ENCODE measurements at regions not wholly inside any gene's neighbourhood (a gene's known extent, or its start where the extent isn't known, plus 50 kb on each side); places are given as distances from the start of the nearest gene placed in this dataset.

DNA sequence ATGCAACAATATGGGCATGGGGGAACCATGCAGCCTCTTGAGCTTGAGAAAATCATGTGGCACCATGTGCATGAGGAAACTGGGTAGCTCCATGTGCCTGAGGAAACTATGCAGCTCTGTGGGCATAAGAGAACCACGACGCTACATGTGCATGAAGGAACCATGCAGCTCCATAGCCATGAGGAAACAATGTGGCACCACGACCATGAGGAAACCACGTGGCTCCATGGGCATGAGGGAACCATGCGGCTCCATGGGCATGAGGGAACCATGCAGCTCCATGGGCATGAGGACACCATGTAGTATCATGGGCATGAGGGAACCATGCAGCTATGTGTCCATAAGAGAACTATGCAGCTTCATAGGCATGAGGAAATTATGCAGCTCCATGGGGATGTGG, 140.8 kb downstream of the CAVIN4 start:
- Histone ChIP-seq H3K9me3 (ENCODE audit: low read length) (no peaks in the 10 kb centered on the region), H3K79me2 (ENCODE audit: insufficient read depth, low read length) (no peaks in the 10 kb centered on the region), H3K9me2 (ENCODE audit: low read depth, low read length) (no peaks in the 10 kb centered on the region), H3K4me2 (ENCODE audit: low read length) (no peak overlapping the region), H3F3A (ENCODE audit: insufficient read depth, low read length) (no peaks in the 10 kb centered on the region), H3K36me3 (ENCODE audit: insufficient read depth, low read length) (no peaks in the 10 kb centered on the region), H3K4me3 (ENCODE audit: low read depth, low read length, poor library complexity, severe bottlenecking) (no peak overlapping the region), H3K9ac (ENCODE audit: low read length) (no peak overlapping the region), H2AFZ (ENCODE audit: low read length) (no peak overlapping the region), H3K4me1 (ENCODE audit: insufficient read depth, low read length, severe bottlenecking) (no peaks in the 10 kb centered on the region), H3K27me3 (ENCODE audit: insufficient read depth, low read length) (no peaks in the 10 kb centered on the region), H4K20me1 (ENCODE audit: insufficient read depth, low read length) (no peaks in the 10 kb centered on the region), H3K27ac (ENCODE audit: low read depth, low read length, poor library complexity, severe bottlenecking) (no peak overlapping the region)
- TF ChIP-seq EZH2 (IDR thresholded peaks at IDR 0.05; ENCODE audit: borderline replicate concordance, low read length), result no peak
- TF ChIP-seq, protein P1, sequence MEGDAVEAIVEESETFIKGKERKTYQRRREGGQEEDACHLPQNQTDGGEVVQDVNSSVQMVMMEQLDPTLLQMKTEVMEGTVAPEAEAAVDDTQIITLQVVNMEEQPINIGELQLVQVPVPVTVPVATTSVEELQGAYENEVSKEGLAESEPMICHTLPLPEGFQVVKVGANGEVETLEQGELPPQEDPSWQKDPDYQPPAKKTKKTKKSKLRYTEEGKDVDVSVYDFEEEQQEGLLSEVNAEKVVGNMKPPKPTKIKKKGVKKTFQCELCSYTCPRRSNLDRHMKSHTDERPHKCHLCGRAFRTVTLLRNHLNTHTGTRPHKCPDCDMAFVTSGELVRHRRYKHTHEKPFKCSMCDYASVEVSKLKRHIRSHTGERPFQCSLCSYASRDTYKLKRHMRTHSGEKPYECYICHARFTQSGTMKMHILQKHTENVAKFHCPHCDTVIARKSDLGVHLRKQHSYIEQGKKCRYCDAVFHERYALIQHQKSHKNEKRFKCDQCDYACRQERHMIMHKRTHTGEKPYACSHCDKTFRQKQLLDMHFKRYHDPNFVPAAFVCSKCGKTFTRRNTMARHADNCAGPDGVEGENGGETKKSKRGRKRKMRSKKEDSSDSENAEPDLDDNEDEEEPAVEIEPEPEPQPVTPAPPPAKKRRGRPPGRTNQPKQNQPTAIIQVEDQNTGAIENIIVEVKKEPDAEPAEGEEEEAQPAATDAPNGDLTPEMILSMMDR (IDR thresholded peaks at IDR 0.05; ENCODE audit: low read length), result no peak

DNA sequence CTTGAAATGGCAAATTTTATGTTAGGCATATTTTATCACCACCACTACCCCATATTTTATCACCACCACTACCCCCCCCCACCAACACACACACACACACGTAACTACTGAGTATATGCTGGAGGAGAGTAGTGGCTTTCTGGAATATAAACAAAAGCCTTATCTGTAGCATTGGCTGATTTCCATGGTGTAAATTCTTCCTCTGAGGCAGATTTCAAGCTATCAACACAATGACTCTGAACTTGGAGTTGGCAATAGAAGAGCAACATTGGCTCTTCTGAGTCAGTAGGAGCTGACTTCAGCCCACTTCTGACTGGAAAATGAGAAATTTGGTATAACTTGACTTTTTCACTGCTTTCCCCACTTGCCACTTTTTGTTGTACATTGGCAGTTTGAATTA, 143.0 kb downstream of the CAVIN4 start:
- no peak overlapping the region for H3K9ac ChIP-seq (ENCODE audit: low read length)
- H3K36me3 ChIP-seq (ENCODE audit: insufficient read depth, low read length), result no peaks in the 10 kb centered on the region
- H3K9me3 ChIP-seq (ENCODE audit: low read length), result no peaks in the 10 kb centered on the region
- H3K27ac ChIP-seq (ENCODE audit: low read depth, low read length, poor library complexity, severe bottlenecking), result no peak overlapping the region
- no peak overlapping the region for H2AFZ ChIP-seq (ENCODE audit: low read length)
- H3K4me2 ChIP-seq (ENCODE audit: low read length), result no peak overlapping the region
- H3K4me1 ChIP-seq (ENCODE audit: insufficient read depth, low read length, severe bottlenecking), result no peaks in the 10 kb centered on the region
- H3F3A ChIP-seq (ENCODE audit: insufficient read depth, low read length), result no peaks in the 10 kb centered on the region
- H3K4me3 ChIP-seq (ENCODE audit: low read depth, low read length, poor library complexity, severe bottlenecking), result no peak overlapping the region
- H4K20me1 ChIP-seq (ENCODE audit: insufficient read depth, low read length), result no peaks in the 10 kb centered on the region
- H3K79me2 ChIP-seq (ENCODE audit: insufficient read depth, low read length), result no peaks in the 10 kb centered on the region
- no peak for TF ChIP-seq EZH2 (IDR thresholded peaks at IDR 0.05; ENCODE audit: borderline replicate concordance, low read length)
- TF ChIP-seq, protein P1 (IDR thresholded peaks at IDR 0.05; ENCODE audit: low read length), result no peak
- H3K9me2 ChIP-seq (ENCODE audit: low read depth, low read length), result no peaks in the 10 kb centered on the region
- H3K27me3 ChIP-seq (ENCODE audit: insufficient read depth, low read length), result no peaks in the 10 kb centered on the region; the same call in 1 of the 2 replicates

DNA sequence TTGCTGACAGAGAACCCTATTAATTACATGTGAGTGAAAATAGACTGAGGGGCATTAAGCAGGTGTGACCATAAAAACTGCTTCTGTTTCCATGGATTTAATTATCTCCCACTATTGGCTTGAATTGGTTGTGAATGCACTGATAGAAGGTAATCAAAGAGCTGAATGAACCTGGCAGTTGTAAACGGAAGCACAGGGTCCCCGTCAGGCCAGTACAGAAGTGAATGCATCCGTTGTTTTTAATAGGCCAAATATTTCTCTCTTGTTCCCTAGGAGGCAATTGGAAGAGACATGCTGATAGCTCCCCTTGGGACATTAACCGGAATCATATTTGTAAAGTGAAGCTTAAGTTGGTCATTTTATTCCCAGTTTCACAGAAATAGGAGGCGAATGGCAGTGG, 147.0 kb downstream of the CAVIN4 start:
- Histone ChIP-seq H3K4me2 (ENCODE audit: low read length) (no peak overlapping the region), H3K9me2 (ENCODE audit: low read depth, low read length) (no peaks in the 10 kb centered on the region), H3K27me3 (ENCODE audit: insufficient read depth, low read length) (no peaks in the 10 kb centered on the region; the same call in 1 of the 2 replicates), H3K4me3 (ENCODE audit: low read depth, low read length, poor library complexity, severe bottlenecking) (no peak overlapping the region), H2AFZ (ENCODE audit: low read length) (no peak overlapping the region), H3K9me3 (ENCODE audit: low read length) (no peaks in the 10 kb centered on the region), H3F3A (ENCODE audit: insufficient read depth, low read length) (no peaks in the 10 kb centered on the region), H3K9ac (ENCODE audit: low read length) (no peak overlapping the region), H3K4me1 (ENCODE audit: insufficient read depth, low read length, severe bottlenecking) (no peaks in the 10 kb centered on the region), H4K20me1 (ENCODE audit: insufficient read depth, low read length) (no peaks in the 10 kb centered on the region), H3K27ac (ENCODE audit: low read depth, low read length, poor library complexity, severe bottlenecking) (no peak overlapping the region), H3K36me3 (ENCODE audit: insufficient read depth, low read length) (no peaks in the 10 kb centered on the region), H3K79me2 (ENCODE audit: insufficient read depth, low read length) (no peaks in the 10 kb centered on the region)
- no peak for TF ChIP-seq EZH2 (IDR thresholded peaks at IDR 0.05; ENCODE audit: borderline replicate concordance, low read length)
- TF ChIP-seq, protein P1 (IDR thresholded peaks at IDR 0.05; ENCODE audit: low read length), result no peak
